Activated naive CD8-positive, alpha-beta T cell treated with anti-CD3 and anti-CD28 coated beads for 36 hours (primary cell): ENCODE measurements at regions not wholly inside any gene's neighbourhood (a gene's known extent, or its start where the extent isn't known, plus 50 kb on each side); places are given as distances from the start of the nearest gene placed in this dataset.

Experiments
- DNase-seq: peaks from one replicate; pipeline ENCODE4 v3.0.0; 2021
- H3K27ac Mint-ChIP-seq: one replicate; pipeline ENCODE4 v1.8.0; 2022; ENCODE audit warnings: mild to moderate bottlenecking, moderate library complexity, mixed read lengths
- H3K27me3 Mint-ChIP-seq: one replicate; pipeline ENCODE4 v1.8.0; 2022; ENCODE audit warnings: mild to moderate bottlenecking, mixed read lengths
- H3K36me3 Mint-ChIP-seq: one replicate; pipeline ENCODE4 v1.8.0; 2021; ENCODE audit warnings: mild to moderate bottlenecking, mixed read lengths
- H3K4me1 Mint-ChIP-seq: one replicate; pipeline ENCODE4 v1.8.0; 2021; ENCODE audit warnings: mixed read lengths
- H3K4me3 Mint-ChIP-seq: one replicate; pipeline ENCODE4 v1.8.0; 2022; ENCODE audit warnings: mild to moderate bottlenecking, moderate library complexity, mixed read lengths
- H3K9me3 Mint-ChIP-seq: one replicate; pipeline ENCODE4 v1.8.0; 2022; ENCODE audit warnings: mixed read lengths

GRCh38 chr5:175816348-175816747, 55.0 kb upstream of the CPLX2 start:
- no peaks in the 10 kb centered on the region for H3K36me3 Mint-ChIP-seq
- DNase-seq: no peak
- H3K4me3 Mint-ChIP-seq: no peak overlapping the region
- no peaks in the 10 kb centered on the region for H3K9me3 Mint-ChIP-seq
- peaks cover 9% of the 10 kb centered on the region for H3K27me3 Mint-ChIP-seq
- no peak overlapping the region for H3K27ac Mint-ChIP-seq
- peaks cover 2% of the 10 kb centered on the region for H3K4me1 Mint-ChIP-seq

GRCh38 chr5:175819090-175819425, 52.3 kb upstream of the CPLX2 start:
- no peak overlapping the region for H3K27ac Mint-ChIP-seq
- peaks cover 6% of the 10 kb centered on the region for H3K27me3 Mint-ChIP-seq
- H3K9me3 Mint-ChIP-seq: no peaks in the 10 kb centered on the region
- no peak for DNase-seq
- H3K36me3 Mint-ChIP-seq: no peaks in the 10 kb centered on the region
- H3K4me3 Mint-ChIP-seq: no peak overlapping the region
- H3K4me1 Mint-ChIP-seq: peaks cover 9% of the 10 kb centered on the region

GRCh38 chr5:175820230-175820629, 51.1 kb upstream of the CPLX2 start:
- H3K9me3 Mint-ChIP-seq: no peaks in the 10 kb centered on the region
- no peak overlapping the region for H3K27ac Mint-ChIP-seq
- H3K4me1 Mint-ChIP-seq: peaks cover 9% of the 10 kb centered on the region
- no peaks in the 10 kb centered on the region for H3K36me3 Mint-ChIP-seq
- no peak for DNase-seq
- peaks cover 12% of the 10 kb centered on the region for H3K27me3 Mint-ChIP-seq
- H3K4me3 Mint-ChIP-seq: no peak overlapping the region
